ENCODE measurements at regions not wholly inside any gene's neighbourhood (a gene's known extent, or its start where the extent isn't known, plus 50 kb on each side); places are given as distances from the start of the nearest gene placed in this dataset.
"Not testable (repeated sequence)": the region's sequence is repeated elsewhere in the genome, so short reads cannot be mapped to it uniquely, and the experiment has no call there.

- no peak for DNase-seq
Measured at GRCh38 chrX:829145-829544, 198.6 kb downstream of the SHOX start.

GRCh38 chrX:828411-828959 is 197.9 kb downstream of the SHOX start:
- DNase-seq = no peak

- DNase-seq = no peak
Measured at GRCh38 chrX:826448-826847, 195.9 kb downstream of the SHOX start.

GRCh38 chrX:825991-826390 is 195.4 kb downstream of the SHOX start:
- DNase-seq = no peak

GRCh38 chrX:823073-823472 is 192.5 kb downstream of the SHOX start:
- DNase-seq = not testable (repeated sequence)

- DNase-seq = no peak
Measured at GRCh38 chrX:821327-822107, 190.9 kb downstream of the SHOX start.

GRCh38 chrX:819684-820083 is 189.1 kb downstream of the SHOX start:
- no peak for DNase-seq

GRCh38 chrX:817759-818300 is 187.2 kb downstream of the SHOX start:
- DNase-seq = no peak

- DNase-seq = not testable (repeated sequence)
Measured at GRCh38 chrX:817147-817546, 186.6 kb downstream of the SHOX start.

- DNase-seq = no peak
Measured at GRCh38 chrX:816411-816810, 185.8 kb downstream of the SHOX start.

GRCh38 chrX:810186-810585 is 179.6 kb downstream of the SHOX start:
- DNase-seq = no peak

- no peak for DNase-seq
Measured at GRCh38 chrX:809081-809480, 178.5 kb downstream of the SHOX start.

- no peak for DNase-seq
Measured at GRCh38 chrX:806586-806985, 176.0 kb downstream of the SHOX start.

- no peak for DNase-seq
Measured at GRCh38 chrX:805988-806387, 175.4 kb downstream of the SHOX start.

- DNase-seq = no peak
Measured at GRCh38 chrX:805103-805670, 174.6 kb downstream of the SHOX start.

GRCh38 chrX:802846-803245 is 172.3 kb downstream of the SHOX start:
- no peak for DNase-seq

- no peak for DNase-seq
Measured at GRCh38 chrX:799808-800207, 169.2 kb downstream of the SHOX start.

GRCh38 chrX:794311-794710 is 163.7 kb downstream of the SHOX start:
- no peak for DNase-seq

GRCh38 chrX:793216-793770 is 162.7 kb downstream of the SHOX start:
- DNase-seq = no peak

- DNase-seq = no peak
Measured at GRCh38 chrX:791479-792034, 161.0 kb downstream of the SHOX start.

GRCh38 chrX:790783-791360 is 160.3 kb downstream of the SHOX start:
- DNase-seq = no peak

- no peak for DNase-seq
Measured at GRCh38 chrX:790041-790506, 159.5 kb downstream of the SHOX start.

- DNase-seq = no peak
Measured at GRCh38 chrX:789096-789495, 158.5 kb downstream of the SHOX start.

All from NCI-H146 (cell line).